Stimulated activated CD4-positive, alpha-beta T cell treated with anti-CD3 and anti-CD28 coated beads, Interleukin-4, amount 100 ng/mL, for 4 hours (primary cell): ENCODE measurements at regions not wholly inside any gene's neighbourhood (a gene's known extent, or its start where the extent isn't known, plus 50 kb on each side); places are given as distances from the start of the nearest gene placed in this dataset.
A peak's percentile ranks its signal among the peaks of the same experiment; 100 is the strongest.

Experiments
- DNase-seq, 2 experiments: peaks; one replicate each; pipeline ENCODE4 v3.0.0-alpha.2; 2020

- no peak for DNase-seq
Observed at GRCh38 chr2:30341500-30342267, 105.4 kb upstream of the LCLAT1 start.

- no peak for DNase-seq
Observed at GRCh38 chr2:30346471-30347169, 100.4 kb upstream of the LCLAT1 start.

GRCh38 chr2:30348825-30349224 is 98.2 kb upstream of the LCLAT1 start:
- no peak for DNase-seq

- DNase-seq = no peak
Observed at GRCh38 chr2:30349691-30350090, 97.4 kb upstream of the LCLAT1 start.

- no peak for DNase-seq
Observed at GRCh38 chr2:30351116-30351515, 95.9 kb upstream of the LCLAT1 start.

- no peak for DNase-seq
Observed at GRCh38 chr2:30351949-30352348, 95.1 kb upstream of the LCLAT1 start.

- no peak for DNase-seq
Observed at GRCh38 chr2:30354150-30354549, 92.9 kb upstream of the LCLAT1 start.

- DNase-seq = no peak
Observed at GRCh38 chr2:30354621-30355020, 92.4 kb upstream of the LCLAT1 start.

GRCh38 chr2:30355306-30355705 is 91.7 kb upstream of the LCLAT1 start:
- DNase-seq = no peak

- DNase-seq = no peak
Observed at GRCh38 chr2:30356071-30356470, 91.0 kb upstream of the LCLAT1 start.

GRCh38 chr2:30356776-30357175 is 90.3 kb upstream of the LCLAT1 start:
- no peak for DNase-seq

GRCh38 chr2:30358351-30358750 is 88.7 kb upstream of the LCLAT1 start:
- DNase-seq = no peak

GRCh38 chr2:30358842-30359241 is 88.2 kb upstream of the LCLAT1 start:
- DNase-seq = no peak

- DNase-seq = no peak
Observed at GRCh38 chr2:30359644-30360167, 87.3 kb upstream of the LCLAT1 start.

- DNase-seq = no peak
Observed at GRCh38 chr2:30361751-30362394, 85.2 kb upstream of the LCLAT1 start.

- no peak for DNase-seq
Observed at GRCh38 chr2:30362468-30363081, 84.5 kb upstream of the LCLAT1 start.

GRCh38 chr2:30363406-30363805 is 83.6 kb upstream of the LCLAT1 start:
- DNase-seq = no peak

GRCh38 chr2:30365201-30365600 is 81.8 kb upstream of the LCLAT1 start:
- DNase-seq = no peak

- DNase-seq = peak; percentile 17 to 45
Observed at GRCh38 chr2:30366199-30366691, 80.8 kb upstream of the LCLAT1 start.

GRCh38 chr2:30367232-30368070 is 79.6 kb upstream of the LCLAT1 start:
- no peak for DNase-seq

- DNase-seq = no peak
Observed at GRCh38 chr2:30368258-30368657, 78.8 kb upstream of the LCLAT1 start.

GRCh38 chr2:30371028-30371689 is 75.9 kb upstream of the LCLAT1 start:
- no peak for DNase-seq
